WTC11 (cell line): ENCODE measurements at regions not wholly inside any gene's neighbourhood (a gene's known extent, or its start where the extent isn't known, plus 50 kb on each side); places are given as distances from the start of the nearest gene placed in this dataset.

Experiments
- ATF2 ChIP-seq: sonication (generic); formaldehyde crosslinking; IDR thresholded peaks from 2 replicates; pipeline ENCODE4 v1.8.1; 2022; ENCODE audit warnings: low read depth, missing genetic modification reagents, borderline replicate concordance
- CTCF ChIP-seq: fragments of 200-600 bp; IDR thresholded peaks from 2 replicates; pipeline ENCODE4 v1.8.0; 2022; ENCODE audit warnings: antibody characterized with exemption
- ERG ChIP-seq: fragments of 250-450 bp; sonication (Bioruptor Pico); IDR thresholded peaks from 2 replicates; pipeline ENCODE4 v1.8.0; 2021; ENCODE audit warnings: mild to moderate bottlenecking
- FOXP4 ChIP-seq: sonication (generic); formaldehyde crosslinking; IDR thresholded peaks from 2 replicates; pipeline ENCODE4 v1.8.0; 2022; ENCODE audit warnings: mild to moderate bottlenecking, missing genetic modification reagents
- JUN ChIP-seq: sonication (generic); formaldehyde crosslinking; IDR thresholded peaks from 2 replicates; pipeline ENCODE4 v1.8.0; 2023; ENCODE audit warnings: mild to moderate bottlenecking, missing genetic modification reagents
- MAX ChIP-seq: sonication (generic); formaldehyde crosslinking; IDR thresholded peaks from 2 replicates; pipeline ENCODE4 v1.8.0; 2022; ENCODE audit warnings: mild to moderate bottlenecking, missing genetic modification reagents
- NR1H2 ChIP-seq: sonication (generic); formaldehyde crosslinking; IDR thresholded peaks from 2 replicates; pipeline ENCODE4 v1.9.0; 2021; ENCODE audit warnings: mild to moderate bottlenecking, moderate library complexity, missing genetic modification reagents
- PRDM15 ChIP-seq: sonication (generic); formaldehyde crosslinking; IDR thresholded peaks from 2 replicates; pipeline ENCODE4 v1.8.0; 2022; ENCODE audit warnings: missing genetic modification reagents
- RELA ChIP-seq: sonication (generic); formaldehyde crosslinking; IDR thresholded peaks from 2 replicates; pipeline ENCODE4 v1.8.1; 2022; ENCODE audit warnings: missing genetic modification reagents, mild to moderate bottlenecking, borderline replicate concordance
- SP1 ChIP-seq: sonication (generic); formaldehyde crosslinking; conservative IDR thresholded peaks from 2 replicates; pipeline ENCODE4 v1.8.1; 2022; ENCODE audit warnings: missing genetic modification reagents
- TEAD4 ChIP-seq: sonication (generic); formaldehyde crosslinking; IDR thresholded peaks from 2 replicates; pipeline ENCODE4 v1.8.0; 2022; ENCODE audit warnings: mild to moderate bottlenecking, missing genetic modification reagents
- USF1 ChIP-seq: sonication (generic); formaldehyde crosslinking; IDR thresholded peaks from 2 replicates; pipeline ENCODE4 v1.8.0; 2022; ENCODE audit warnings: mild to moderate bottlenecking, missing genetic modification reagents

GRCh38 chr3:148186881-148187280 is 510.8 kb upstream of the AGTR1 start:
- TF ChIP-seq CTCF (no peak), MAX (CRISPR knock-in tag) (no peak), ATF2 (CRISPR knock-in tag) (no peak), JUN (no peak), FOXP4 (CRISPR knock-in tag) (no peak), TEAD4 (CRISPR knock-in tag) (no peak), ERG (CRISPR knock-in tag) (no peak), USF1 (no peak), SP1 (CRISPR knock-in tag) (no peak), PRDM15 (CRISPR knock-in tag) (no peak), NR1H2 (CRISPR knock-in tag) (no peak), RELA (CRISPR knock-in tag) (no peak)
